Ovary (tissue), 3 donors: ENCODE measurements at regions not wholly inside any gene's neighbourhood (a gene's known extent, or its start where the extent isn't known, plus 50 kb on each side); places are given as distances from the start of the nearest gene placed in this dataset.

Experiments
- POLR2A ChIP-seq: fragments of 450-650 bp; IDR thresholded peaks from one replicate; pipeline ENCODE4 v1.6.1; 2017; ENCODE audit warnings: antibody characterized with exemption, mild to moderate bottlenecking, moderate library complexity
- TF ChIP-seq, protein P1 (sequence below), 3 donors: fragments of 450-650 bp in 2 of 3; fragments of 200-600 bp in 1 of 3; IDR thresholded peaks; one replicate each; pipeline versions ENCODE4 v1.5.1 to v1.8.0; 2016 to 2022; ENCODE audit warnings: antibody characterized with exemption in 3 of 3, mild to moderate bottlenecking in 1 of 3
- donor health status: DM: no; HTN: no; CAD: no.

DNA sequence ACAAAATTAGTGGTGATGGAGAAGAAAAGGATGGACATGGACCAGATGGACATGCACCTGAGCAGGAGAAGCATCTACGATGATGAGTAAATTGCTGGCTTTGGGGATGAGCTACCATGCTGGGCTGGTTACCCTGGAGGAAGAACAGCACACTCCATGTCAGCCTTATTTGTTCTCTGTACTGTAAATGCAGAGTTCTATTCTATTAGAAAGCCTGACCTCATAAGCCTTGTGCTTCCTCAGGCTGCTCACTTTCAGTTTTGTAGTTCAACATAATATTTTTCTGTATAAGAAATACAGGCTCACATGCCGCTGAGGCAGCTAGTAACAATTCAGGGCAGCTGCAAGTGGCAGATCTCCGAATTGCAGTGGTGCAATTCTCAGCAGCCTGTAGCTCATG lies 249.6 kb downstream of the PLA2G4A start:
- TF ChIP-seq, protein P1, sequence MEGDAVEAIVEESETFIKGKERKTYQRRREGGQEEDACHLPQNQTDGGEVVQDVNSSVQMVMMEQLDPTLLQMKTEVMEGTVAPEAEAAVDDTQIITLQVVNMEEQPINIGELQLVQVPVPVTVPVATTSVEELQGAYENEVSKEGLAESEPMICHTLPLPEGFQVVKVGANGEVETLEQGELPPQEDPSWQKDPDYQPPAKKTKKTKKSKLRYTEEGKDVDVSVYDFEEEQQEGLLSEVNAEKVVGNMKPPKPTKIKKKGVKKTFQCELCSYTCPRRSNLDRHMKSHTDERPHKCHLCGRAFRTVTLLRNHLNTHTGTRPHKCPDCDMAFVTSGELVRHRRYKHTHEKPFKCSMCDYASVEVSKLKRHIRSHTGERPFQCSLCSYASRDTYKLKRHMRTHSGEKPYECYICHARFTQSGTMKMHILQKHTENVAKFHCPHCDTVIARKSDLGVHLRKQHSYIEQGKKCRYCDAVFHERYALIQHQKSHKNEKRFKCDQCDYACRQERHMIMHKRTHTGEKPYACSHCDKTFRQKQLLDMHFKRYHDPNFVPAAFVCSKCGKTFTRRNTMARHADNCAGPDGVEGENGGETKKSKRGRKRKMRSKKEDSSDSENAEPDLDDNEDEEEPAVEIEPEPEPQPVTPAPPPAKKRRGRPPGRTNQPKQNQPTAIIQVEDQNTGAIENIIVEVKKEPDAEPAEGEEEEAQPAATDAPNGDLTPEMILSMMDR (IDR thresholded peaks at IDR 0.05), result no peak
- TF ChIP-seq POLR2A, result no peak
